ENCODE measurements at regions not wholly inside any gene's neighbourhood (a gene's known extent, or its start where the extent isn't known, plus 50 kb on each side); places are given as distances from the start of the nearest gene placed in this dataset.
"Not testable (repeated sequence)": the region's sequence is repeated elsewhere in the genome, so short reads cannot be mapped to it uniquely, and the experiment has no call there.

DNA sequence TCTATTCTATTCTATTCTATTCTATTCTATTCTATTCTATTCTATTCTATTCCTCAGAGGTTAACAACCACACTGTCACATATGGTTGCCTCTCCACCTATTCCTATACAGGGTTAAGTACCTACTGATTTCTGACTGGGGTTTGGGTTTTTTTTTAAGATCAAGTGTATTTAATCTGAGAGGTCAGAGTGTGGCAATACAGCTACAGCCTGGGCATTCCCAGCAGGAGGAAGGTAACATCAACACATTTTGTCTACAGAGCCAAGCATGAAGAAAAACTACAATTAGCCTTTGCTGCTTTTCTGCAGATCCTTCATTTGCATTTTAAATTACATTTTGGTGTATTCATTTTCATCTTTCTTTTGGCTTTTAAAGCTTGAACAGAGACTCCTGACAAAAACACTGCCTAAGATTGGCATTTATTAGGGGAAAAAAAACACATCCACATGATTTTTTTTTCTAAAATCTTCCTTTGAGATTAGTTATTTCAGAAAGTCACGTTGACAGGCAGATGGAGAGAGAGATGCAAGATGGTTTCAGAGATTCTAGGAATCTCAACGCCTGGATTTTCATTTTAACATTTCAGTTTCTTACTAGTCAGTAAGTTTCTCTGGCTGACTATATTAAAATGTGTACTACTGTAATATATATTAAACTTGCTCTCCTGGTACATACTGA lies 255.9 kb upstream of the TET2 start:
- DNase-seq (ENCODE audit: low spot score): no peak
- no peak for FAIRE-seq

DNA sequence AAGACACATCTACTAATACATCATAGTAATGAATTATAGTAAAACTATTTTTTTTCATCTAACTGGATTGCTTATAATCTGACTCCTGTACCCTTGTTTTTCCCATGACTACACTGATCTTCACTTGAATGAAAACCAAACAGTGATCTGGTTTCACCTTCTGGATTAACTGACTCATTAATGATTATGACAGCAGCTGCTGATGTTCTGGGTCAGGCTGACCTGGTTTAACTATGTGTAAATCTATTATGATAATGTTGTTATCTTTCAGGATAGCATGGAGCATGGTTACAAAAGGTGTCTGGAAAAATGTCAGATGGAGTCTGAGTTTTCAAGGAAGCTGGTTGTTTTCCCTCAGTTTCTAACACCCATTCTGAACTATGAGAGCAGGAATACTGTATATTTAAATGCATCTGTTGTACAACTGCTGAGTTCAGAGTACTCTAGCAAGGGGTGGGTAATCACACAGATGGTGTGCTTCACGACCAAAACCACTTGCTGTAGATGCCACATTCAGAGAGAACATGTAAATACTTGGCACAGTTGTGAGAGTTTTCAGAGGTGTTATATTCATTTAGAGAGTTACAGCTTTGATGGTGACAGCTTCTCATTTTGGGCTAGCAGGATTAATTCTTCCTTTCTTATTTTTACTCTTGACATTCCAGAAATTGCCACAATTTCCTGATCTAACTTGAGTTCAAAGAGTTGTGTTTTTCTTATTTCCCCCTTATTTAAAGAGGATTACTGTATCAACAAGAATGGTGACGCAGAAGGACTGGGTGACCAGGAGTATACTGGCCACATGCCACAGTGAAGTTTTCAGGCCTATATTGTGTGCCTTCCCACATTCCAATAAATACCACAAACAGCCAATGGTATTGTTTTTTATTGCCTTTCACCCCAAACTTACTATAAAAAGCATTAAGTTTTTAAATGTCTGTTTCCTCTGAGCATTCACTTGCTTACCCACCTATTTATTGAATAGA lies 249.7 kb upstream of the TET2 start:
- no peak for FAIRE-seq
- DNase-seq (ENCODE audit: low spot score): no peak

DNA sequence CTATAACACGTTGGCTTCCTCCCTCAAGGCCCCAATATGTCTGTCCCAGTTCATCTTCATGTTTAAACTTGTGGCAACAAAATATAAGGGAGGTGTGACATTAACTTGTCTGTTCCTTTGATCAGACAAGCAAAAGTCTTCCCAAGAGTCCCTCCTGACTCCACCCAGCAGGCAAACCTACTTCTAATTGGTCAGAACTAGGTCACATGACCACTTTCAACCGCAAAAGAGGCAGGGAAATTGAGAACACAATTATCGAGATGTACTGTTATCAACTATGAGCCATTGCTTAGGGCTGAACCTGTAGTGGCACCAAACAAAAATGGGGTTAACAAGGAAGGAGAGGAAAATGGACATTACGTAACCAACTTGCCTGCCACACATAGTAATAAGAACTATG lies 246.8 kb upstream of the TET2 start:
- no peak for DNase-seq (ENCODE audit: low spot score)
- FAIRE-seq: no peak

DNA sequence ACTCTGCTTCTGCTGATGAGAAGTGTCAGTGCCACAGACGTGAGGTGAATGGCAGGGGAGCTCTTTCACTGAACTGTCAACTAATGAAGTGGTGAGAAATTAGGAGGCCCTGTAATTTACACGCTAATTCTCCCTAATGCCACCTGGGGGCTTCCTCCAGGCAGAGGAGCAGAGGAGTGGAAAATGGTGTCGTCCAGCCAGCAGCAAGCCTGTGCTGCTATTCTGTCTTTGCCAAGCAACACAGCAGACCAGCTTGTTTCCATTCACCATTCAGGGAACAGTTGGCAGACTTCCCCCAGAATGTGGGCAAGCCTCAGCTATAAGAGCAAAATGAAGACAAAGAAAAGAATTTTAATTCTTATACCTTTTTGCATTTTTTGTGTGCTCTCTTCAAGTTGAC lies 245.2 kb upstream of the TET2 start:
- no peak for DNase-seq (ENCODE audit: low spot score)
- no peak for FAIRE-seq

DNA sequence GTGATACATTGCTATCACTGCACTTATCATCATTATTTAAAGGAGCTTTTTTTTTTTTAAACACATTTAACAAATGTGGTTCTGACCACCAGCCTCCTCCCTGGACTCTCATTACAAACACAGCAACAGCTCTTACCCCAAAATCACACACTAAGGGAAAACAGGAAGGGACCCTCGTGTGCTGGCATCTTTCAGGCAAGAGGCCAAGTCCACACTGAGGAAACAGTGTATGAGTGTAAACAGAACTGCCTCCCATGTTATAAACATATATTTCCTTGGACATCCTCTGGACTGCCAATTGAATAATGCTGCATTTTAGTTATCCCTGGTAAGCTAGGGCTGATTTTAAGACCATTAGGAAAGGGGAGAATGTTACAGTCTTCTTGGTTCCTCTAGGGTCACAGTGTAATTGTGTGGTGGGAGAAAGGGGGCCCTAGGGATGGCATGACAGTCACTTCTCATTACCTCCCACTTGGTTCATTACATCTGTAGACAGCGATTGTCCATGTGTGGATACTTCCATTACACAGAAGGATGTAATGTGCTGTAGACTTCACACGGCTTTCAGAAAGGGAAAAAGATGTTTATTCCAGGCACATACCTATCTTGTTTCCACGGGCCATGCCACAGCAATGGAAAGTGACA lies 244.6 kb upstream of the TET2 start:
- DNase-seq (ENCODE audit: low spot score): no peak
- no peak for FAIRE-seq

DNA sequence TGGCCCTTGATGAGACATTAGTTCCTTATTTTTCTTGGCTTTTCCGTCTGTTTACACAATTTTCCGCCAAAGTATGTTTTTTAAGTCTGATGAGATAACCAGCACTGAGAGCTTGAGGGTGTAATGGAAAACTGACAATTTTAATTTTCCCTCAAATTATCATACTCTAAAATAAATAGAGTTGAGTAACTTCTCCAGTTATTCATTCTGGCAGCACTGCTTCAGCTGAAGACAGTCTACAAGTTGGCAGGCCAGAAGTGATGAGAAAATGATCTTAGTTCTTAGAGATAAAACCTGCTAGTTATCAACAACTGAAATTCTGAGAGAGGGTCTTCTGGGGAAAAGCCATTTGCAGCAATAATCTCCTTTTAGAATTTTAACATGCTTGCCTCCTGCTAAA lies 241.6 kb upstream of the TET2 start:
- FAIRE-seq: no peak
- no peak for DNase-seq (ENCODE audit: low spot score)

DNA sequence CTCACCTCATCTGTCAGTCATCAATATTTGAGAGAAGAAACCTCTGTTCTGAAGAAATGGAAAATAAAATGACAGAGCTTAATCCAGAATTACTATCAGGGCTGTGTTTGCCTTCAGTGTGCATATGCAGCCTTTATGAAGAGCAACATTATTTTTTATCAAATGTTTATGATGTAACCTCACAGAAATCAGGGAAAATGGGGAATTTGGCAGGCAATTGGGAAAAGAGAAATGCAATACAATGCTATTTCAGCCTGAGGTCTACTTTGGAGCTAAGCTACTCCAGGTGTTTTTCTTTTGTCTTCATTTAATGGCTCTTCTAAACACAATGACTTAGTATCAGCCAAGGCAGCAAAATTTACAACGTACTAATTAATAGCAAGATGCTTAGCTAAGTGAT lies 241.1 kb upstream of the TET2 start:
- DNase-seq (ENCODE audit: low spot score) (no peak), FAIRE-seq (no peak)

DNA sequence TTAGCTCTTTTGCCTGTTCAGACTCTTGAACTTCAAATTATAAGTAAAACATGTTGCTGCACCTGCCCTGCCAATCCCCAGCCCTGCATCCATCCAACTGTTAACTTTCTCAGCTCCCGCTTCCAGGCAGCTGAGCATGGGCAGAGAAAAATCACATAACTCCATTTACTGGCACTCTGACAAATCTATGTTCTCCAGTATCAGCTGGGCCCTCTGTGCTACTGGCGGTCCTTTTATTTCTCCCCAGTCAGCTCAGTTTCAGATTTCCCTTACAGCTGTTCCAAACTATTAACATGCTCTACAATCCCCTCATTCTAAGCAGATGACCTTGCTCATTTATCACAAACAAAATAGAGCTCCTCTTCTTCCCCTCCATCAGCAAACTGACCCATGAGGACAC lies 240.4 kb upstream of the TET2 start:
- DNase-seq (ENCODE audit: low spot score) (no peak), FAIRE-seq (no peak)

DNA sequence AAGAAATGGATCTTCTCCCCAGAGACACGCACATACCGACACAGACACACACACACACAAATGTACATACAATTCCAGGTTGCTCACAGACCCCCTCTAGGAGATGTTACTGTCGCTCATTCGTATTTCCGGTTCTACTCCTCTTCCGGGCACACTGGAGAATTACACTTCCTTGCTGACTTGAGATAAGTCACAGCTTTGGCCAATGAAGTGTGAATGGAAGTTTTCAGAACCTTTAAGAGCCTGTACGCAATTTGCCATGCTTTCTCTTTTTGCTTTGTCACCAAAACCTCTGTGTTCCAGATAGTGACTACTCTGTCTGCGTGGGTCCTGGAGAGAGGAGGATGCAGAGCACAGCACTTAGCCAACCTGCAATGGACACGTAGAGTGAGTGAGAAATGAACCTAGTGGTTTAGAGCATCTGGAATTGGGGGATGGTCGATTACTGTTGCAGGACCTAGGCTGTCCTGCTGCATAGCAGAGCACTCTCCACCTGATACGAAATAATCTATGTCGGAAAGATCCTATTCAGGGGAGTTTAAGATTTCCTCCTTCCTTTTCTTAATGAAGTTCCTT lies 239.5 kb upstream of the TET2 start:
- DNase-seq (ENCODE audit: low spot score) (no peak), FAIRE-seq (no peak)

DNA sequence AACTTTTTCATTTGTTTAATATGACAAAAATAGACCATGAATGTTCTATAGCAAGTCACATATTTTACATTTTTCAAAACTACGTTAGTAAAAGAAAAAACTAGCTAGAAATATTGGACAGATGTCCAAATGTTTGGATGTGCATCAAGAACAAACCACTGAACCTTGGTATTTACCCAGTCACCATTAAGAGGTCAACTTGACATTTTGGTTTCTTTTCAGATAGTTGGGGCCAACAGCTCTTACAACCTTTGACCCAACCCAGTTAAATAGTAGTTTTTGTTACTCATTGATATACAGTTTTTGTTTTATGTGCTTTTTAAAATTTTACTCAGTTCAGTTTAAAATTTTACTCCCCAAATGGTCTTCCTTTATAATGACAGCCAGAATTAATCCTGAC lies 238.7 kb upstream of the TET2 start:
- no peak for DNase-seq (ENCODE audit: low spot score)

DNA sequence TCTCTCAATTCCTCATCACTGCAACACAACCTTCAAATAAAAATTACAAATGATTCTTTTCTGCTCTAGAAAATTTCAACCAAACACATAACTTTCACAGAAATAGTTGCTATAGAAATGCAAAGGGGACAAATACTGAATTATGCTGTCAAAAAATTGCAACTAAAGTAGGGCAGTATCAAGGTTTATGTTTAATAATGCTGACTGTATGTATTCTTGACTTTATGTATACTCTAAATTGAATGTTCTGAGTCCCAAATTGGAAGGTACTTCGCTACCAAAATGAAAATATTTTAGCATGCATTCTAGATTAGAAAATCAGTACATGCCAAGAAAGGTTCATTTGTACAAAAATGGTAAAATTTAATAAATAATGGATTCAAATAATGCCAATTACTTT lies 237.3 kb upstream of the TET2 start:
- no peak for DNase-seq (ENCODE audit: low spot score)
- no peak for FAIRE-seq

More for the DNA sequence above, 238.7 kb upstream of the TET2 start:
- no peak for FAIRE-seq

DNA sequence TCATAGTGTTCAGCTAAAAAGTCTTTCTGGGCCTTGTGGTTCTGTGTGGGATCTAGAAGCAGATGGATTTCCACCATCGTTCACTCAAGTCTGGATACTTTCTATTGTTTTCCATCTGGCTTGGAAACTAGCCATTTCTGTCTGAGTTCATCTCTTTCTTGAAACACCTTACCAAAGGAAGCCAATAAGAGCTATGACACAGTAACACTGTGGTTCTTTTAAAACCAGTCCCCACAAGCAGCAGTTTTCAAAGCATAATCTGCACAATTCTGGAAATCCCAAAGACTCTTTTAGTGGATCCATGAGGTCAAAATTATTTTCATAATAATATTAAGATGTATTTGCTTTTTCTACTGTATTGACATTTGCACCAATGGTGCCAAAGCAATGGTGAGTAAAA lies 234.2 kb upstream of the TET2 start:
- FAIRE-seq (no peak), DNase-seq (ENCODE audit: low spot score) (no peak)

DNA sequence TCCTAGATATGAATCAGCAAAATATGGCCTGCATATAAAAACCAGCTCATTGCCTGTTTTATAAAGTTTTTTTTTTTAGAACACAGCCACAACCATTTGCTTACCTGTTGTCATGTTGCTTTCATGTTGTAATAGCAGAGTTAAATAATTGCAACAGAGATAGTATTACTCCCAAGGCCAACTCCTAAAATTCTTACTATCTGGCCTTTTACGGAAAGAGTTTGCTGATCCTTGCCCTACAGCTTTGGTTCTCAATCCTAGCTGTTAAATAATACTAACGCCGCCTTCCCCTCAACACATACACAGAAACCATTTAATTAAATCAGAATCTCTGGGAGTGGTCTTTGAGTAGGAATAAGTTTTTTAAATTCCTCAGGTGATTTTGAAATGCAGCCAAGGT lies 231.3 kb upstream of the TET2 start:
- FAIRE-seq: no peak
- DNase-seq (ENCODE audit: low spot score): no peak

DNA sequence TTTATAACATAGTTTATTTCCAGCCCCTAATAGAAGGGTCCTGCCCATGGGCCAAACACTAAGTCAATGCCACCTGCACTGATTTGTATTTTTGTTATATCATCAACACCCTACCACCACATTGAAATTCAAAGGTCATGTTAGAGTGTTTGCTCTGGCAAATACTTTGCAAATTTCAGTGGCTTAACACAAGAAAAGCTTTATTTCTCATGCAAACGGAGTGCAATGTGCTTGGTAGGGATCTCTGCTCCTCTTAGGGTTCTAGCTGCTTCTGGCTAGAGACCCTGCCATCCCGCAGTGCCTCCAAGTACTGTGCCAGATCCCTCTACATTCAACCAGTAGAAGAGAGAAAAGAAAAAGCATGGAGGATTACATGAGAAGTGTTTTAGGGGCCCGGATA lies 230.8 kb upstream of the TET2 start:
- FAIRE-seq (no peak), DNase-seq (ENCODE audit: low spot score) (no peak)

DNA sequence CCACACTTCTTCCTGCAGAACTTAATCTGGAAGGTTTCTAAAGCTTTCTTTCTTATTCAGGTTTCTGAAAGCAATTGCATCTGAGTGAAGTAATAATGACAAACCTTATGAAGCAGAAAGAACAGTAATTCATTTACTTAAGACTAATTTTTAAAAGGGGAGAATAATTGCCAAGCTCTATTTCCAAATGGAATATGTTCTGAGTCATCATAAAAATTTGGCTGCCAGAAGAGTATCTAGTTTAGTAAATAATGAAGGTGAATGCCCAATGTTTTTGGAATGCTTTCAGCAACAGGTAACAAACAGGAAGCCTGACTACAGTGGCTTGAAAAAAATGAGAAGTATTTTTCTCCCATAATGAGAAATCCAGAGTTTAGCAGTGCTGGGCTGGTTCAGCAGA lies 227.3 kb upstream of the TET2 start:
- FAIRE-seq: no peak
- no peak for DNase-seq (ENCODE audit: low spot score)

DNA sequence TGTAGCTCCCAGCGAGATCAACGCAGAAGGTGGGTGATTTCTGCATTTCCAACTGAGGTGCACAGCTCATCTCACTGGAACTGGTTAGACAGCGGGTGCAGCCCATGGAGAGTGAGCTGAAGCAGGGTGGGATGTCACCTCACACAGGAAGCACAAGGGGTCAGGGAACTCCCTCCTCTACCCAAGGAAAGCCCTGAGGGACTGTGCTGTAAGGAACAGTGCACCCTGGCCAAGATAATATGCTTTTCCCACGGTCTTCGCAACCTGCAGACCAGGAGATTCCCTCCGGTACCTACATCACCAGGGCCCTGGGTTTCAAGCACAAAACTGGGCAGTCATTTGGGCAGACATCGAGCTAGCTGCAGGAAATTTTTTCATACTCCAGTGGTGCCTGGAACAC lies 216.4 kb upstream of the TET2 start:
- no peak for FAIRE-seq

DNA sequence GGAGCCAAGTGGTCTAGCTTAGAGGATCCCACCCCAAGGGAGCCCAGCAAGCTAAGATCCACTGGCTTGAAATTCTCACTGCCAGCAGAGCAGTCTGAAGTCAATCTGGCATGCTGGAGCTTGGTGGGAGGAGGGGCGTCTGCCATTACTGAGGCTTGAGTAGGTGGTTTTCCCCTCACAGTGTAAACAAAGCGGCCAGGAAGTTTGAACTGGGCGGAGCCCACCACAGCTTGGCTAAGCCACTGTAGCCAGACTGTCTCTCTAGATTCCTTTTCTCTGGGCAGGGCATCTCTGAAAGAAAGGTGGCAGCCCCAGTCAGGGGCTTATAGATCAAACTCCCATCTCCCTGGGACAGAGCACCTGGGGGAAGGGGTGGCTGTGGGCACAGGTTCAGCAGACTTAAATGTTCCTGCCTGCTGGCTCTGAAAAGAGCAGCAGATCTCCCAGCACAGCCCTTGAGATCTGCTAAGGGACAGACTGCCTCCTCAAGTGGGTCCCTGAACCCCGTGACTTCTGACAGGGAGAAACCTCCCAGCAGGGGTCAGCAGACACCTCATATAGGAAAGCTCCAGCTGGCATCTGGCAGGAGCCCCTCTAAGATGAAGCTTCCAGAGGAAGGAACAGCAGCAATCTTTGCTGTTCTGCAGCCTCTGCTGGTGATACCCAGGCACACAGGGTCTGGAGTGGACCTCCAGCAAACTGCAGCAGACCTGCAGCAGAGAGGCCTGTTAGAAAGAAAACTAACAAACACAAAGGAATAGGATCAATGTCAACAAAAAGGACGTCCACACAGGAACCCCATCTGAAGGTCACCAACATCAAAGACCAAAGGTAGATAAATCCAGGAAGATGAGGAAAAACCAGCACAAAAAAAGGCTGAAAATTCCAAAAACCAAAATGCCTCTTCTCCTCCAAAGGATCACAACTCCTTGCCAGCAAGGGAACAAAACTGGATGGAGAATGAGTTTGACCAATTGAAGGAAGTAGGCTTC lies 215.6 kb upstream of the TET2 start:
- not testable (repeated sequence) for FAIRE-seq; DNase-seq (ENCODE audit: low spot score)

More for the DNA sequence above, 216.4 kb upstream of the TET2 start:
- DNase-seq (ENCODE audit: low spot score): no peak

DNA sequence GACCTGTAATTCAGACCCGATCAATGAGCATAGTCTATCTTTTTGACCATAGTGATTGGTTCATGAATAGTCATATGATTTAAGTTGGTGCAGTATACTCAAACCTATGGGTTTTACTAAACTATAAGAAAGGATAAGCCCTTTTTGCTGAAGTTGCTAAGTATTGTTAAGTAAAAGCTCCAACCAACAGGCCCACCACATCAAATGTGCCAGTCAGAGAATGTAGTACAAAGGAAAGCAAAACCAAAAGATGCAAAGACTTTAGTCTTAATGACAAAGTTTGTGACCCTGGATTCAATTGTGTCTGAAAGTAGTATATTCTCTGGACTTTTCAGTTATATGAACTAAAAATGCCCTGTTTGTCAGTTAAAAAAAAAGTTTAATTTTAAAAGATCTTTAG lies 208.1 kb upstream of the TET2 start:
- no peak for FAIRE-seq
- DNase-seq (ENCODE audit: low spot score): no peak

DNA sequence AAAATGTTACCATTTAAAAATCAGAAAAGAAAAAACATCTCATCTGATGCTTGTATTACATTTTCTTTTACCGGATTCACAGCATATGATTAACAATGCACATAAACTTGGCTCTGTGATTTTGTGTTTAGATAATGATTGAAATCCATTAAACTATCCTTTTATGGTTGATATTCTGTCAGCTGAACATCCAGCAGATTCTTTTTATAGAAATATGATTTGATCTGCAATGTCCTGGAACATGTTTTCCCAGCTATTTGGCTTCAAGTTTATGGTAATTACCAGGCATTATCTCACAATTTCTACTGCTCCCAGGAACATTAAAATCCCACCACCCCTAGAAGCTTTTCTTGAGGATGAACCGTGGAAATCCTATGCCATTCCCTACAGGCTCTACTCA lies 205.7 kb upstream of the TET2 start:
- FAIRE-seq (no peak), DNase-seq (ENCODE audit: low spot score) (no peak)

DNA sequence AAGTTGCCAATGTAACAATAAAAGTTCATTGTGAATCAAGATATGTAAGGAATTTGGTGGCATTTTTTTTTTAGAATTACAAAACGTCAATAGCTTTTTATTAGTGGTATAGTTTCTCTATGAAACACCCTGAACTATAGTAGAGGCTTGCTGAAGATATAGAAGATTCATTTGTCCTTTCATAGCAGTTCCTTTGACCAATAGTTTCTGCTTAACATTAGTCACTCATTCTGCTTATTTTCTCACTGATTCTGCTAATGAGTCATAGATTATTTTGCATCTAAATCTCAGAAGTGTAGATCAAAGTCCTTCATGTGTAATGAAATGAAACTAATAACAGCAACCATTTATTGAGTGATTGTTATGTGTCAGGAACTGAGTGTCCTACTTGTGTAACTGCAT lies 205.0 kb upstream of the TET2 start:
- no peak for FAIRE-seq
- DNase-seq (ENCODE audit: low spot score): no peak
